CD4-positive, CD25-positive, alpha-beta regulatory T cell (primary cell): ENCODE measurements at regions not wholly inside any gene's neighbourhood (a gene's known extent, or its start where the extent isn't known, plus 50 kb on each side); places are given as distances from the start of the nearest gene placed in this dataset.

Experiments
- ATAC-seq, 2 donors: fragments of 150-1000 bp; cut with Tn5 transposase; one replicate each; pipeline ENCODE4 v1.10.0; 2021; ENCODE audit warnings: low read depth in 2 of 2, moderate number of reproducible peaks in 2 of 2, moderate library complexity in 1 of 2
- DNase-seq, 3 donors: peaks; one replicate each; pipeline versions ENCODE4 v3.0.0 to v3.0.0-alpha.2; 2012 to 2022; ENCODE audit warnings: mixed read lengths in 1 of 3
- H3K27ac ChIP-seq: one replicate; pipeline ENCODE4 v1.7.0; 2013; ENCODE audit warnings: mild to moderate bottlenecking, low read length; ENCODE audit not compliant: insufficient read depth, poor library complexity, severe bottlenecking
- H3K27me3 ChIP-seq: one replicate; pipeline ENCODE4 v1.7.0; 2013; ENCODE audit warnings: low read length; ENCODE audit not compliant: control insufficient read depth, insufficient read depth
- H3K36me3 ChIP-seq: one replicate; pipeline ENCODE4 v1.7.0; 2013; ENCODE audit warnings: mild to moderate bottlenecking, low read length, moderate library complexity; ENCODE audit not compliant: control insufficient read depth, insufficient read depth
- H3K4me1 ChIP-seq: 2 replicates; pipeline ENCODE4 v1.7.0; 2013; ENCODE audit warnings: mild to moderate bottlenecking, low read length; ENCODE audit not compliant: insufficient read depth, control insufficient read depth, poor library complexity, severe bottlenecking
- H3K4me3 ChIP-seq: one replicate; pipeline ENCODE4 v1.7.0; 2013; ENCODE audit warnings: low read depth, mild to moderate bottlenecking, low read length, moderate library complexity
- H3K9me3 ChIP-seq, 2 experiments: 1 replicate in 1 of 2; 2 replicates in 1 of 2; pipeline ENCODE4 v1.7.0; 2013; ENCODE audit warnings: low read length in 2 of 2, mild to moderate bottlenecking in 1 of 2, moderate library complexity in 1 of 2; ENCODE audit not compliant: control insufficient read depth in 2 of 2
- H3K27ac Mint-ChIP-seq, 3 donors: one replicate each; pipeline ENCODE4 v1.8.0; 2020 to 2022; ENCODE audit warnings: mild to moderate bottlenecking in 3 of 3, mixed read lengths in 3 of 3, moderate library complexity in 2 of 3
- H3K27me3 Mint-ChIP-seq: one replicate; pipeline ENCODE4 v1.8.0; 2022; ENCODE audit warnings: mild to moderate bottlenecking, mixed read lengths
- H3K36me3 Mint-ChIP-seq: one replicate; pipeline ENCODE4 v1.8.0; 2020; ENCODE audit warnings: mixed read lengths
- H3K4me1 Mint-ChIP-seq, 4 donors: one replicate each; pipeline ENCODE4 v1.8.0; 2020 to 2022; ENCODE audit warnings: mixed read lengths in 4 of 4, mild to moderate bottlenecking in 1 of 4
- H3K4me3 Mint-ChIP-seq, 4 donors: one replicate each; pipeline ENCODE4 v1.8.0; 2020 to 2022; ENCODE audit warnings: mild to moderate bottlenecking in 4 of 4, mixed read lengths in 4 of 4, moderate library complexity in 3 of 4
- H3K9me3 Mint-ChIP-seq, 7 donors: one replicate each; pipeline ENCODE4 v1.8.0; 2020 to 2022; ENCODE audit warnings: mixed read lengths in 7 of 7, mild to moderate bottlenecking in 3 of 7, moderate library complexity in 2 of 7

GRCh38 chr2:224209555-224210285 lies 170.6 kb upstream of the SERPINE2 start:
- DNase-seq (no peak), ATAC-seq (no peak)
- no peaks in the 10 kb centered on the region for H3K4me1 Mint-ChIP-seq
- no peaks in the 10 kb centered on the region for H3K27me3 Mint-ChIP-seq
- H3K4me3 ChIP-seq, result no peak overlapping the region
- no peaks in the 10 kb centered on the region for H3K4me1 ChIP-seq
- no peak overlapping the region for H3K4me3 Mint-ChIP-seq
- H3K36me3 Mint-ChIP-seq, result no peaks in the 10 kb centered on the region
- H3K9me3 Mint-ChIP-seq, result peaks cover 0 to 2% (median 0%) of the 10 kb centered on the region in 7 donors
- no peaks in the 10 kb centered on the region for H3K36me3 ChIP-seq
- H3K27me3 ChIP-seq, result peaks cover 7% of the 10 kb centered on the region
- no peak overlapping the region for H3K27ac ChIP-seq
- no peak overlapping the region for H3K27ac Mint-ChIP-seq
- H3K9me3 ChIP-seq, result no peaks in the 10 kb centered on the region

- no peaks in the 10 kb centered on the region for H3K36me3 ChIP-seq
- Mint-ChIP-seq H3K36me3 (no peaks in the 10 kb centered on the region), H3K27ac (no peak overlapping the region), H3K9me3 (peaks cover 0 to 2% (median 0%) of the 10 kb centered on the region in 7 donors), H3K4me3 (no peak overlapping the region), H3K4me1 (no peaks in the 10 kb centered on the region), H3K27me3 (no peaks in the 10 kb centered on the region)
- no peak overlapping the region for H3K27ac ChIP-seq
- no peaks in the 10 kb centered on the region for H3K4me1 ChIP-seq
- DNase-seq (no peak), ATAC-seq (no peak)
- no peaks in the 10 kb centered on the region for H3K9me3 ChIP-seq
- H3K4me3 ChIP-seq, result no peak overlapping the region
- peaks cover 7% of the 10 kb centered on the region for H3K27me3 ChIP-seq
These were observed 169.4 kb upstream of the SERPINE2 start for GRCh38 chr2:224208443-224208842.

- Mint-ChIP-seq H3K36me3 (no peaks in the 10 kb centered on the region), H3K27ac (no peak overlapping the region), H3K27me3 (no peaks in the 10 kb centered on the region), H3K9me3 (peaks cover 0 to 2% (median 0%) of the 10 kb centered on the region in 7 donors), H3K4me3 (no peak overlapping the region), H3K4me1 (no peaks in the 10 kb centered on the region)
- no peaks in the 10 kb centered on the region for H3K4me1 ChIP-seq
- ATAC-seq (no peak), DNase-seq (no peak)
- H3K4me3 ChIP-seq, result no peak overlapping the region
- peaks cover 7% of the 10 kb centered on the region for H3K27me3 ChIP-seq
- H3K36me3 ChIP-seq, result no peaks in the 10 kb centered on the region
- no peaks in the 10 kb centered on the region for H3K9me3 ChIP-seq
- H3K27ac ChIP-seq, result no peak overlapping the region
These were observed 168.9 kb upstream of the SERPINE2 start for GRCh38 chr2:224208007-224208406.

GRCh38 chr2:224206816-224207215 lies 167.7 kb upstream of the SERPINE2 start:
- H3K4me1 Mint-ChIP-seq, result no peaks in the 10 kb centered on the region
- Histone ChIP-seq H3K36me3 (no peaks in the 10 kb centered on the region), H3K4me1 (no peaks in the 10 kb centered on the region), H3K9me3 (no peaks in the 10 kb centered on the region), H3K4me3 (no peak overlapping the region), H3K27me3 (peaks cover 7% of the 10 kb centered on the region), H3K27ac (no peak overlapping the region)
- ATAC-seq (no peak), DNase-seq (no peak)
- peaks cover 3% of the 10 kb centered on the region for H3K27me3 Mint-ChIP-seq
- H3K36me3 Mint-ChIP-seq, result no peaks in the 10 kb centered on the region
- no peak overlapping the region for H3K4me3 Mint-ChIP-seq
- no peak overlapping the region for H3K27ac Mint-ChIP-seq
- H3K9me3 Mint-ChIP-seq, result peaks cover 0 to 4% (median 0%) of the 10 kb centered on the region in 7 donors

- H3K27ac Mint-ChIP-seq, result no peak overlapping the region
- Histone ChIP-seq H3K27me3 (peaks cover 3% of the 10 kb centered on the region), H3K36me3 (no peaks in the 10 kb centered on the region), H3K4me1 (no peaks in the 10 kb centered on the region), H3K9me3 (no peaks in the 10 kb centered on the region), H3K27ac (no peak overlapping the region), H3K4me3 (no peak overlapping the region)
- no peak overlapping the region for H3K4me3 Mint-ChIP-seq
- H3K36me3 Mint-ChIP-seq, result no peaks in the 10 kb centered on the region
- H3K27me3 Mint-ChIP-seq, result peaks cover 8% of the 10 kb centered on the region
- no peak for DNase-seq
- no peak for ATAC-seq
- peaks cover 0 to 6% (median 0%) of the 10 kb centered on the region in 7 donors for H3K9me3 Mint-ChIP-seq
- H3K4me1 Mint-ChIP-seq, result no peaks in the 10 kb centered on the region
These were observed 163.3 kb upstream of the SERPINE2 start for GRCh38 chr2:224202281-224202865.

- H3K4me3 ChIP-seq, result no peak overlapping the region
- Mint-ChIP-seq H3K4me3 (no peak overlapping the region), H3K9me3 (peaks cover 0 to 12% (median 5%) of the 10 kb centered on the region in 7 donors), H3K36me3 (no peaks in the 10 kb centered on the region), H3K27ac (no peak overlapping the region), H3K4me1 (no peaks in the 10 kb centered on the region), H3K27me3 (peaks cover 8% of the 10 kb centered on the region)
- no peak for ATAC-seq
- no peaks in the 10 kb centered on the region for H3K9me3 ChIP-seq
- H3K27ac ChIP-seq, result no peak overlapping the region
- no peaks in the 10 kb centered on the region for H3K36me3 ChIP-seq
- no peak for DNase-seq
- peaks cover 3% of the 10 kb centered on the region for H3K27me3 ChIP-seq
- no peaks in the 10 kb centered on the region for H3K4me1 ChIP-seq
These were observed 159.3 kb upstream of the SERPINE2 start for GRCh38 chr2:224198436-224198835.

- Histone ChIP-seq H3K27ac (no peak overlapping the region), H3K36me3 (no peaks in the 10 kb centered on the region), H3K9me3 (no peaks in the 10 kb centered on the region), H3K4me1 (no peaks in the 10 kb centered on the region), H3K27me3 (peaks cover 3% of the 10 kb centered on the region), H3K4me3 (no peak overlapping the region)
- H3K4me3 Mint-ChIP-seq, result no peak overlapping the region
- ATAC-seq, result no peak
- peaks cover 6% of the 10 kb centered on the region for H3K27me3 Mint-ChIP-seq
- no peaks in the 10 kb centered on the region for H3K4me1 Mint-ChIP-seq
- peaks cover 0 to 12% (median 4%) of the 10 kb centered on the region in 7 donors for H3K9me3 Mint-ChIP-seq
- H3K27ac Mint-ChIP-seq, result no peak overlapping the region
- no peak for DNase-seq
- no peaks in the 10 kb centered on the region for H3K36me3 Mint-ChIP-seq
These were observed 157.7 kb upstream of the SERPINE2 start for GRCh38 chr2:224196810-224197209.
